ENCODE measurements at regions not wholly inside any gene's neighbourhood (a gene's known extent, or its start where the extent isn't known, plus 50 kb on each side); places are given as distances from the start of the nearest gene placed in this dataset.

DNA sequence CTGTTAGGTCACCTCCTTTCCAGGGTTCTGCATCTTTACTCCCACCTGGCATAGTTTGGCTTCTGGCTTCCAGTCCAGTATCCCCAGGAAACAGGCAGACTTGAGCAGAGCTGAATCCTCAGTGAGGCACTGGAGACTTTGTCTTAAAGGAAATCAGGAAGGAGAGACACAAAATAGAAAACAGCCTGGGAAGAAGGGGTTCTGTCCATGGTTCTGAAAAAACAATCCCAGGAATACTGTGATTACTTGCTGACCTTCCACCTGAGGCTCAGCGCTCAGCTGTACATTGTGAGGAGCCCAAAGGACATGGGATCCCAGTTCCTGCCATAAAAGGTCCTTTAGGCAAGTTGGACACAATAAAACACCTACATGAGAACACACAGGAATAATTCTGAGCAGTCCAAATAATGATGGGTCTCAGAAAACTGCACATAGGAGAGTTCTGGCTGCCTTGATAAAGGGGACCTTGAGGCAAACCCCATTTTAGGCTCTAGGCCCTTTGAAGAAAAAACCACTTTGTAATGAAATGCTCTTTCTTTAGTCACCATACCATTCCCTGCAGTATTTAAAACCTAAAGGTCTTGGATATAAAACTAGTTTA, 81.4 kb upstream of the CRHR1 start:
- TF ChIP-seq, protein P1, sequence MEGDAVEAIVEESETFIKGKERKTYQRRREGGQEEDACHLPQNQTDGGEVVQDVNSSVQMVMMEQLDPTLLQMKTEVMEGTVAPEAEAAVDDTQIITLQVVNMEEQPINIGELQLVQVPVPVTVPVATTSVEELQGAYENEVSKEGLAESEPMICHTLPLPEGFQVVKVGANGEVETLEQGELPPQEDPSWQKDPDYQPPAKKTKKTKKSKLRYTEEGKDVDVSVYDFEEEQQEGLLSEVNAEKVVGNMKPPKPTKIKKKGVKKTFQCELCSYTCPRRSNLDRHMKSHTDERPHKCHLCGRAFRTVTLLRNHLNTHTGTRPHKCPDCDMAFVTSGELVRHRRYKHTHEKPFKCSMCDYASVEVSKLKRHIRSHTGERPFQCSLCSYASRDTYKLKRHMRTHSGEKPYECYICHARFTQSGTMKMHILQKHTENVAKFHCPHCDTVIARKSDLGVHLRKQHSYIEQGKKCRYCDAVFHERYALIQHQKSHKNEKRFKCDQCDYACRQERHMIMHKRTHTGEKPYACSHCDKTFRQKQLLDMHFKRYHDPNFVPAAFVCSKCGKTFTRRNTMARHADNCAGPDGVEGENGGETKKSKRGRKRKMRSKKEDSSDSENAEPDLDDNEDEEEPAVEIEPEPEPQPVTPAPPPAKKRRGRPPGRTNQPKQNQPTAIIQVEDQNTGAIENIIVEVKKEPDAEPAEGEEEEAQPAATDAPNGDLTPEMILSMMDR (IDR thresholded peaks at IDR 0.05 in 4 of 5, conservative IDR thresholded peaks at IDR 0.05 in 1 of 5), result no peak
- no peak for TF ChIP-seq POLR2A (IDR thresholded peaks at IDR 0.05)
